DND-41 (cell line): ENCODE measurements at regions not wholly inside any gene's neighbourhood (a gene's known extent, or its start where the extent isn't known, plus 50 kb on each side); places are given as distances from the start of the nearest gene placed in this dataset.
A peak's percentile ranks its signal among the peaks of the same experiment; 100 is the strongest.

Experiments
- CTCF ChIP-seq: IDR thresholded peaks from 2 replicates; pipeline ENCODE4 v1.5.1; 2012; ENCODE audit warnings: borderline replicate concordance, low read length, moderate library complexity, mild to moderate bottlenecking; ENCODE audit not compliant: poor library complexity, severe bottlenecking; ENCODE audit errors: extremely low read depth
- EZH2 ChIP-seq: IDR thresholded peaks from 3 replicates; pipeline ENCODE4 v1.6.1; 2012; ENCODE audit warnings: borderline replicate concordance, low read depth, mild to moderate bottlenecking, moderate library complexity, low read length, inconsistent platforms; ENCODE audit not compliant: severe bottlenecking

- TF ChIP-seq CTCF (peak; percentile 54), EZH2 (no peak)
Observed at GRCh38 chr12:126663304-126664094, 1598.3 kb downstream of the AACS start.
